Glutamatergic neuron (in vitro differentiated cells): ENCODE measurements at regions not wholly inside any gene's neighbourhood (a gene's known extent, or its start where the extent isn't known, plus 50 kb on each side); places are given as distances from the start of the nearest gene placed in this dataset.

Experiments used
- DNase-seq: peaks from one replicate; pipeline ENCODE4 v3.0.0; 2022
- H3K27ac Mint-ChIP-seq: one replicate; pipeline ENCODE4 v1.8.0; 2020; ENCODE audit warnings: mild to moderate bottlenecking, mixed read lengths, inconsistent platforms; ENCODE audit not compliant: unreplicated experiment
- H3K27me3 Mint-ChIP-seq: one replicate; pipeline ENCODE4 v1.8.0; 2020; ENCODE audit warnings: mild to moderate bottlenecking, moderate library complexity, mixed read lengths, inconsistent platforms; ENCODE audit not compliant: unreplicated experiment
- H3K36me3 Mint-ChIP-seq: one replicate; pipeline ENCODE4 v1.8.0; 2020; ENCODE audit warnings: mild to moderate bottlenecking, mixed read lengths, inconsistent platforms; ENCODE audit not compliant: unreplicated experiment
- H3K4me1 Mint-ChIP-seq: one replicate; pipeline ENCODE4 v1.8.0; 2020; ENCODE audit warnings: mild to moderate bottlenecking, low read depth, mixed read lengths, inconsistent platforms; ENCODE audit not compliant: unreplicated experiment
- H3K4me3 Mint-ChIP-seq: one replicate; pipeline ENCODE4 v1.8.0; 2020; ENCODE audit warnings: mild to moderate bottlenecking, mixed read lengths, inconsistent platforms; ENCODE audit not compliant: unreplicated experiment
- H3K9me3 Mint-ChIP-seq: one replicate; pipeline ENCODE4 v1.8.0; 2020; ENCODE audit warnings: mild to moderate bottlenecking, moderate library complexity, mixed read lengths, inconsistent platforms; ENCODE audit not compliant: unreplicated experiment
- TF ChIP-seq, protein P1 (sequence below): fragments of 200-600 bp; sonication (generic); IDR thresholded peaks from one replicate; pipeline ENCODE4 v1.5.0; 2021; ENCODE audit not compliant: partially characterized antibody, unreplicated experiment

DNA sequence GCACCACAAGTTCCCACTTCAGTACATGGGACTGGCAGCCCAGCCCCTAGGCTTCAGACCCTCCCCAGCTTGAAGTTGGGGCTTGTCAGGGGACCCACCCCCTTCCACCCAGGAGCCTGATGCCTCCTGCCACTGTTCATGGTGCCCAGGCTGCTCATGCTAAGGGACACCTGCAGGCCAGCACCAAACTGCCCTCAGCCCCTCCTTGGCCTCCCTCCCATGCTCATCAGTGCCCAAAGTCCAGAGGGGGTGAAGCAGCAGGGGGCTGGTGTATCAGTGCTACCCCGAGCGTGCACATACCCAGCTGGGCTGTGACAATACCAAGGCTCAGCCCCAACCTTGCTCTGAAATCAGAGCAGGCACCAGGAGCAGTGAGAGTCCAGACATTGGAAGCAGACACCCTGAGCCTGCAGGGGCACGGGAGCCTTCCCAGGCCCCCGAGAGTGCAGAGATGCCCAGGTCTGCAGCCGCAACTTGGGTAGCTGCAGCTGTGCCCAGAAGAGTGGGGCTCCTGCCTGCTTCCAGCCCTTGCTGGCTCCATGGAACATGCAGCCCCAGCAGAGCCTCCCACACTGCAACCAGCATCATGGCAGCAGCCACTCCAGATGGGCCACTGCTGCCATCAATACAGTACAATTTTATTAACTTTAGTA is 79.0 kb downstream of the MTERF1 start:
- no peak overlapping the region for H3K4me3 Mint-ChIP-seq
- H3K4me1 Mint-ChIP-seq, result no peaks in the 10 kb centered on the region
- H3K27ac Mint-ChIP-seq, result no peak overlapping the region
- H3K9me3 Mint-ChIP-seq, result no peaks in the 10 kb centered on the region
- TF ChIP-seq, protein P1, sequence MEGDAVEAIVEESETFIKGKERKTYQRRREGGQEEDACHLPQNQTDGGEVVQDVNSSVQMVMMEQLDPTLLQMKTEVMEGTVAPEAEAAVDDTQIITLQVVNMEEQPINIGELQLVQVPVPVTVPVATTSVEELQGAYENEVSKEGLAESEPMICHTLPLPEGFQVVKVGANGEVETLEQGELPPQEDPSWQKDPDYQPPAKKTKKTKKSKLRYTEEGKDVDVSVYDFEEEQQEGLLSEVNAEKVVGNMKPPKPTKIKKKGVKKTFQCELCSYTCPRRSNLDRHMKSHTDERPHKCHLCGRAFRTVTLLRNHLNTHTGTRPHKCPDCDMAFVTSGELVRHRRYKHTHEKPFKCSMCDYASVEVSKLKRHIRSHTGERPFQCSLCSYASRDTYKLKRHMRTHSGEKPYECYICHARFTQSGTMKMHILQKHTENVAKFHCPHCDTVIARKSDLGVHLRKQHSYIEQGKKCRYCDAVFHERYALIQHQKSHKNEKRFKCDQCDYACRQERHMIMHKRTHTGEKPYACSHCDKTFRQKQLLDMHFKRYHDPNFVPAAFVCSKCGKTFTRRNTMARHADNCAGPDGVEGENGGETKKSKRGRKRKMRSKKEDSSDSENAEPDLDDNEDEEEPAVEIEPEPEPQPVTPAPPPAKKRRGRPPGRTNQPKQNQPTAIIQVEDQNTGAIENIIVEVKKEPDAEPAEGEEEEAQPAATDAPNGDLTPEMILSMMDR, result no peak
- H3K36me3 Mint-ChIP-seq, result no peaks in the 10 kb centered on the region
- no peak for DNase-seq
- H3K27me3 Mint-ChIP-seq, result peaks cover 2% of the 10 kb centered on the region

GRCh38 chr7:91811236-91811635 is 69.3 kb downstream of the MTERF1 start:
- no peak overlapping the region for H3K27ac Mint-ChIP-seq
- H3K4me1 Mint-ChIP-seq, result no peaks in the 10 kb centered on the region
- TF ChIP-seq, protein P1, result no peak
- H3K36me3 Mint-ChIP-seq, result no peaks in the 10 kb centered on the region
- DNase-seq, result no peak
- H3K9me3 Mint-ChIP-seq, result no peaks in the 10 kb centered on the region
- H3K4me3 Mint-ChIP-seq, result no peak overlapping the region
- no peaks in the 10 kb centered on the region for H3K27me3 Mint-ChIP-seq

DNA sequence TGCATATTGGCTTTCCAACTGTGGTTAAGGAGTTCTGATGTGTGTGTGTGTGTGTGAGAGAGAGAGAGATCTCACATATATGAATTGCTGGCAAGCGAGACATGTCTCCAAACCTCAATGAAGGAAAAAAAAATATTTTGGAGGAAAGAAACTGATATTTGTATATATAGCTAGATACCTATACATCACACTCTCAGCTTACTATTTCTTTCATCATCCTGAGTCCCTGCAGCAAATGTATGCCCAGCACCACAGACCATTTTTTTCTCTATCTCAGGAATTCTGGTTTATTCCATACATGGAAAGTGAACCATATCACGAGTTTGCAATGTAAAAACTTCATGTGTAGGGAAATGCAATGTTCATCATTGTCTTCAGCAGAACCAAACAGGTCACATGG is 68.9 kb downstream of the MTERF1 start:
- Mint-ChIP-seq H3K27ac (no peak overlapping the region), H3K27me3 (no peaks in the 10 kb centered on the region), H3K36me3 (no peaks in the 10 kb centered on the region), H3K4me1 (no peaks in the 10 kb centered on the region), H3K9me3 (no peaks in the 10 kb centered on the region), H3K4me3 (no peak overlapping the region)
- TF ChIP-seq, protein P1, result no peak
- DNase-seq, result no peak

DNA sequence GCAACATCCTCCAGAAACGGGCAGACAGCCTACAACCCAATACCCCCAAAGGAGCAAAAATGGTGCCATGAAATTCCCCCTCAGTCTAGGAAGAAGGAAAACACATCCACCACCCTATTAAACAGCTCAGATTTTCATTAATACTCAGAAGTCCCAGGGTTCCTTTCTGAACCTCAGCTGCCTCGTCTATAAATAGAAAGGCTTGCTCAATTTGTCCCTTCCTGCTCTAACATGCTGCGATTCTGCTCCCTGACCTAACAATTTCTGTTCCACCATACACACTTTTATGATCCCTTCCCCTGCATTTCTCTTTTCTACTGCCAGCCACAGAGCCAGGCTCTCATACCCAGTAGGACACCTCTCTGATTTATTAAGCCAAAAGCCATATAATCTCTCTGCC is 68.1 kb downstream of the MTERF1 start:
- Mint-ChIP-seq H3K9me3 (no peaks in the 10 kb centered on the region), H3K4me1 (no peaks in the 10 kb centered on the region), H3K27ac (no peak overlapping the region)

GRCh38 chr7:91814189-91814588 is 66.3 kb downstream of the MTERF1 start:
- H3K27ac Mint-ChIP-seq, result no peak overlapping the region
- no peak for DNase-seq
- H3K27me3 Mint-ChIP-seq, result no peaks in the 10 kb centered on the region
- H3K4me1 Mint-ChIP-seq, result no peaks in the 10 kb centered on the region
- TF ChIP-seq, protein P1, result no peak
- no peaks in the 10 kb centered on the region for H3K9me3 Mint-ChIP-seq
- no peak overlapping the region for H3K4me3 Mint-ChIP-seq
- H3K36me3 Mint-ChIP-seq, result no peaks in the 10 kb centered on the region

More for the DNA sequence above, 68.1 kb downstream of the MTERF1 start:
- TF ChIP-seq, protein P1, result no peak
- no peaks in the 10 kb centered on the region for H3K36me3 Mint-ChIP-seq
- no peak for DNase-seq
- H3K27me3 Mint-ChIP-seq, result no peaks in the 10 kb centered on the region
- H3K4me3 Mint-ChIP-seq, result no peak overlapping the region
